Uterus (tissue), 3 donors: ENCODE measurements at regions not wholly inside any gene's neighbourhood (a gene's known extent, or its start where the extent isn't known, plus 50 kb on each side); places are given as distances from the start of the nearest gene placed in this dataset.

Source experiments
- DNase-seq, 2 donors: peaks; one replicate each; pipeline ENCODE4 v3.0.0-alpha.2; 2019 to 2020
- H3K27ac ChIP-seq, 2 donors: fragments of 200-600 bp; sonication (generic); 1 replicate in 1 of 2; 2 replicates in 1 of 2; pipeline ENCODE4 v1.5.1; 2016 to 2018
- H3K27me3 ChIP-seq, 2 donors: fragments of 200-600 bp; sonication (generic); one replicate each; pipeline ENCODE4 v1.5.1; 2018 to 2019; ENCODE audit warnings: control low read depth in 1 of 2
- H3K36me3 ChIP-seq, 2 donors: fragments of 200-600 bp; sonication (generic); one replicate each; pipeline ENCODE4 v1.5.1; 2019; ENCODE audit warnings: control low read depth in 1 of 2
- H3K4me1 ChIP-seq, 2 donors: fragments of 200-600 bp; sonication (generic); one replicate each; pipeline ENCODE4 v1.5.1; 2018 to 2019; ENCODE audit warnings: control low read depth in 1 of 2
- H3K4me3 ChIP-seq, 2 donors: fragments of 200-600 bp; sonication (generic); 1 replicate in 1 of 2; 2 replicates in 1 of 2; pipeline ENCODE4 v1.5.1; 2018 to 2019; ENCODE audit warnings: mild to moderate bottlenecking in 1 of 2
- H3K9me3 ChIP-seq, 2 donors: fragments of 200-600 bp; sonication (generic); one replicate each; pipeline ENCODE4 v1.5.1; 2019; ENCODE audit warnings: control low read depth in 1 of 2
- CTCF ChIP-seq, 4 experiments: fragments of 200-600 bp in 2 of 4; fragments of 450-650 bp in 2 of 4; sonication (generic) in 2 of 4; IDR thresholded peaks; one replicate each; pipeline ENCODE4 v1.5.1; 2016 to 2019; ENCODE audit warnings: antibody characterized with exemption in 4 of 4, mild to moderate bottlenecking in 2 of 4, moderate library complexity in 1 of 4
- POLR2A ChIP-seq, 2 donors: fragments of 450-650 bp; IDR thresholded peaks; one replicate each; pipeline ENCODE4 v1.6.1; 2016; ENCODE audit warnings: antibody characterized with exemption in 2 of 2, mild to moderate bottlenecking in 1 of 2, moderate library complexity in 1 of 2
- intact Hi-C: fragments of 100-400 bp; cut with DNase I; formaldehyde crosslinking; loops from one replicate; pipeline ENCODE4 v1.15.1; 2023; ENCODE audit warnings: low total_unique reads
- donor health status: DM: yes; HTN: yes; CAD: no.

DNA sequence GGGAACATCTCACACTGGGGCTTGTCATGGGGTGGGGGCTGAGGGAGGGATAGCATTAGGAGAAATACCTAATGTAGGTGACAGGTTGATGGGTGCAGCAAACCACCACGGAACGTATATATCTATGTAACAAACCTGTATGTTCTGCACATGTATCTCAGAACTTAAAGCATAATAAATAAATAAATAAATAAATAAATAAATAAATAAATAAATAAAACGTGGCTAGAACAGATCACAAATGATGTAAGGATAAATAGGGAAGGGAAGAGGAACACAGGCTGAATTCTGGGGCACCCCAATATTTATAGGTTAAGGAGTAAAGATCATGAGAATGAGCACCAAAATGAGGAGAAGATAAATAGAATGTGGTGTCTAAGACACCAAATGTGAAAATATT lies 592.2 kb downstream of the AMY1C start:
- intact Hi-C loops: no loop called here
- TF ChIP-seq POLR2A (IDR thresholded peaks at IDR 0.05): no peak
- no peak for TF ChIP-seq CTCF (IDR thresholded peaks at IDR 0.05)
- Histone ChIP-seq H3K27me3 (no peaks in the 10 kb centered on the region), H3K9me3 (no peaks in the 10 kb centered on the region), H3K4me1 (no peaks in the 10 kb centered on the region), H3K36me3 (no peaks in the 10 kb centered on the region), H3K4me3 (no peak overlapping the region), H3K27ac (no peak overlapping the region)
- DNase-seq: no peak

- DNase-seq: no peak
- no peaks in the 10 kb centered on the region for H3K36me3 ChIP-seq
- H3K4me3 ChIP-seq: no peak overlapping the region
- no peaks in the 10 kb centered on the region for H3K4me1 ChIP-seq
- H3K9me3 ChIP-seq: no peaks in the 10 kb centered on the region
- no peak overlapping the region for H3K27ac ChIP-seq
- no peaks in the 10 kb centered on the region for H3K27me3 ChIP-seq
- intact Hi-C loops: no loop called here
- no peak for TF ChIP-seq POLR2A (IDR thresholded peaks at IDR 0.05)
- TF ChIP-seq CTCF (IDR thresholded peaks at IDR 0.05): no peak
These were observed 598.6 kb downstream of the AMY1C start for GRCh38 chr1:104348277-104348676.

DNA sequence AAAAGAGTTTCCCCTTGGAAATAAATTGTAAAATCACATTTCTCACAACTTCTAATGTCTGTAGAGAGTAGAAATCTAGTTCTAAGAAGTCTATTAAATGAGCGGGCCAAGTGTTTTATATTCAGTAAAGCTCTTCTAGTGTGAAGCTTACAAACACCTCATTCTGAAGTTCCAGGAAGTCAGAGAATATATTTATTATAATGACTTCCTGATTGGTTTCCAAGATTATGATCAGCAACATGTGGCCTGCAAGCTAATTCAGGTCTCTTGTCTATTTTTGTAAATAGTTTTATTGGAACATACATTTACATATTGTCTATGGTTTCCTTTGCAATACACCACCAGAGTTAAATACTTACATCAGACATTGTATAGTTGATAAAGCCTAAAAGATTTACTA lies 603.9 kb downstream of the AMY1C start:
- no peak overlapping the region for H3K4me3 ChIP-seq
- H3K9me3 ChIP-seq: no peaks in the 10 kb centered on the region
- H3K27ac ChIP-seq: no peak overlapping the region
- H3K36me3 ChIP-seq: no peaks in the 10 kb centered on the region
- H3K27me3 ChIP-seq: no peaks in the 10 kb centered on the region
- no peaks in the 10 kb centered on the region for H3K4me1 ChIP-seq
- intact Hi-C loops: no loop called here
- no peak for TF ChIP-seq CTCF (IDR thresholded peaks at IDR 0.05)
- no peak for TF ChIP-seq POLR2A (IDR thresholded peaks at IDR 0.05)
- DNase-seq: no peak

- DNase-seq: no peak
- intact Hi-C loops: no loop called here
- no peak overlapping the region for H3K4me3 ChIP-seq
These were observed 608.4 kb downstream of the AMY1C start for GRCh38 chr1:104358086-104358485.

GRCh38 chr1:104358621-104359020 lies 608.9 kb downstream of the AMY1C start:
- intact Hi-C loops: no loop called here
- Histone ChIP-seq H3K27me3 (no peaks in the 10 kb centered on the region), H3K36me3 (no peaks in the 10 kb centered on the region), H3K4me1 (no peaks in the 10 kb centered on the region), H3K27ac (no peak overlapping the region), H3K4me3 (no peak overlapping the region), H3K9me3 (no peaks in the 10 kb centered on the region)
- no peak for DNase-seq
- no peak for TF ChIP-seq CTCF (IDR thresholded peaks at IDR 0.05)
- TF ChIP-seq POLR2A (IDR thresholded peaks at IDR 0.05): no peak

More at GRCh38 chr1:104358086-104358485, 608.4 kb downstream of the AMY1C start:
- Histone ChIP-seq H3K9me3 (no peaks in the 10 kb centered on the region), H3K36me3 (no peaks in the 10 kb centered on the region), H3K27ac (no peak overlapping the region), H3K27me3 (no peaks in the 10 kb centered on the region), H3K4me1 (no peaks in the 10 kb centered on the region)
- TF ChIP-seq CTCF (IDR thresholded peaks at IDR 0.05): no peak
- TF ChIP-seq POLR2A (IDR thresholded peaks at IDR 0.05): no peak
